ENCODE measurements at regions not wholly inside any gene's neighbourhood (a gene's known extent, or its start where the extent isn't known, plus 50 kb on each side); places are given as distances from the start of the nearest gene placed in this dataset.

DNA sequence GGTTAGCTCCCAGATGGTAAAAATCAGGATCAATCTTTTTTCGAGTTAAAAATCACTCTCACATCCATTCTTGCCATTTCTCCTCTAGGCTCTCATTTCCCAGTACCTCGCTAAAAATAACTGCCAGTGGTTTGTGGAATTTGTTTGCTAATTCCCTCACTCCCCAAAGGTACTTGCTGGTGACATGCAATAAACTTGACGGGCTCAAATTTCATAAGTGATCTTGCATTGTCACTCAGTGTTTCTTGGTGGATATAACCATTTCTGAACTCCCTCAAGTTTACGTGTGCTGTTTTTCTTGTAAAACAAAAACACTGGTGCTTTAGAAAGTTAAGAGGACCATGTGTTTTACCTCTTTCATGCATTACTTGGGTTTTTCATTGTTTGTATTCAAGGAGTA lies 399.2 kb upstream of the MKI67 start:
- H3K27ac ChIP-seq (ENCODE audit: low read length, poor library complexity, severe bottlenecking): no peak overlapping the region
- no peak overlapping the region for H3K18ac ChIP-seq (ENCODE audit: low read depth in 1 of 2, low read length in 2 of 2)
- H3K9me3 ChIP-seq (ENCODE audit: control insufficient read depth, low read length): peaks cover 4% of the 10 kb centered on the region
- WGBS: 81% methylated on average over 4 of the region's 4 CpGs
- H3K4me1 ChIP-seq (ENCODE audit: control insufficient read depth, insufficient read depth, low read depth, low read length): no peaks in the 10 kb centered on the region
- no peak overlapping the region for H2BK120ac ChIP-seq (ENCODE audit: low read depth, low read length)
- H4K8ac ChIP-seq (ENCODE audit: low read length): no peak overlapping the region
- no peak overlapping the region for H3K4me2 ChIP-seq (ENCODE audit: low read length, poor library complexity, severe bottlenecking)
- no peak overlapping the region for H3K4ac ChIP-seq (ENCODE audit: low read depth in 1 of 2, low read length in 2 of 2)
- peaks cover 0 to 10% of the 10 kb centered on the region in 2 experiments for H3K27me3 ChIP-seq (ENCODE audit: control insufficient read depth in 1 of 2, insufficient read depth in 1 of 2, low read length in 2 of 2)
- H2BK5ac ChIP-seq (ENCODE audit: low read depth, low read length, poor library complexity, severe bottlenecking): no peak overlapping the region
- DNase-seq: no peak
- H3K36me3 ChIP-seq (ENCODE audit: control insufficient read depth in 1 of 2, insufficient read depth in 2 of 2, low read depth in 1 of 2, low read length in 2 of 2): no peaks in the 10 kb centered on the region
- no peak overlapping the region for H4K91ac ChIP-seq (ENCODE audit: low read length)
- no peak overlapping the region for H3K4me3 ChIP-seq (ENCODE audit: insufficient read depth in 1 of 2, low read depth in 1 of 2, low read length in 2 of 2)
- no peak overlapping the region for H2BK12ac ChIP-seq (ENCODE audit: low read length in 2 of 2)
- no peak overlapping the region for H3K14ac ChIP-seq (ENCODE audit: low read length in 2 of 2)
- no peak overlapping the region for H2AK5ac ChIP-seq (ENCODE audit: low read length, severe bottlenecking)
- no peak overlapping the region for H3K9ac ChIP-seq (ENCODE audit: low read length)
- no peak overlapping the region for H2BK15ac ChIP-seq (ENCODE audit: low read depth, poor library complexity, severe bottlenecking)
- H2AFZ ChIP-seq (ENCODE audit: low read depth, low read length): no peak overlapping the region
- no peak overlapping the region for H3K23ac ChIP-seq (ENCODE audit: low read length in 2 of 2)
- H3K79me1 ChIP-seq (replicated peaks; ENCODE audit: low read length, poor library complexity, severe bottlenecking): no peaks in the 10 kb centered on the region

DNA sequence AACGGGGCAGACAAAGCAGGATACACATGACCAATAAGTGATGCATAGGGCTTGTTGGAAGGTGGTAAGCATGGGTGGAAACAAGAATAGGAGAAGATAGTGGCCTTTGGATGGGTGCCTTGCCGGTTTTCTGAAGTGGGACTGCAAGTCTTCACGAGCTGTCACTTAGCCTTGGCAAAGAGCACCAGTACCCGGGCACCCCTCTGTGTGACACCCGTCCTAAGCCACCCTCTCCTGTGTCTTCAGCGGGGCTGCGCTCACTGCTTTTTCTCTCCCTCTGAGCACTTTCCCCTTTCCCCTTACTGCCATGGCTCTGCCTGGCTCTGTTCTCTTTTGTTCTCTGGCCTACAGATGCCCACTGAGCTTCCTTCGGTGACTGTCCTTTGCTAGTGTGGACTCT lies 399.7 kb upstream of the MKI67 start:
- H3K27ac ChIP-seq (ENCODE audit: low read length, poor library complexity, severe bottlenecking): no peak overlapping the region
- H3K27me3 ChIP-seq (ENCODE audit: control insufficient read depth in 1 of 2, insufficient read depth in 1 of 2, low read length in 2 of 2): peaks cover 0 to 11% of the 10 kb centered on the region in 2 experiments
- no peak overlapping the region for H2BK120ac ChIP-seq (ENCODE audit: low read depth, low read length)
- H3K14ac ChIP-seq (ENCODE audit: low read length in 2 of 2): no peak overlapping the region
- no peak overlapping the region for H2AFZ ChIP-seq (ENCODE audit: low read depth, low read length)
- H3K4ac ChIP-seq (ENCODE audit: low read depth in 1 of 2, low read length in 2 of 2): no peak overlapping the region
- no peak overlapping the region for H2BK12ac ChIP-seq (ENCODE audit: low read length in 2 of 2)
- H3K4me2 ChIP-seq (ENCODE audit: low read length, poor library complexity, severe bottlenecking): no peak overlapping the region
- H3K4me1 ChIP-seq (ENCODE audit: control insufficient read depth, insufficient read depth, low read depth, low read length): no peaks in the 10 kb centered on the region
- H4K91ac ChIP-seq (ENCODE audit: low read length): no peak overlapping the region
- no peak overlapping the region for H2AK5ac ChIP-seq (ENCODE audit: low read length, severe bottlenecking)
- H3K23ac ChIP-seq (ENCODE audit: low read length in 2 of 2): no peak overlapping the region
- no peak overlapping the region for H3K4me3 ChIP-seq (ENCODE audit: insufficient read depth in 1 of 2, low read depth in 1 of 2, low read length in 2 of 2)
- no peak overlapping the region for H4K8ac ChIP-seq (ENCODE audit: low read length)
- H2BK5ac ChIP-seq (ENCODE audit: low read depth, low read length, poor library complexity, severe bottlenecking): no peak overlapping the region
- WGBS: 89% methylated on average over 8 of the region's 8 CpGs
- H3K9ac ChIP-seq (ENCODE audit: low read length): no peak overlapping the region
- DNase-seq: no peak
- no peaks in the 10 kb centered on the region for H3K79me1 ChIP-seq (replicated peaks; ENCODE audit: low read length, poor library complexity, severe bottlenecking)
- no peaks in the 10 kb centered on the region for H3K9me3 ChIP-seq (ENCODE audit: control insufficient read depth, low read length)
- H3K36me3 ChIP-seq (ENCODE audit: control insufficient read depth in 1 of 2, insufficient read depth in 2 of 2, low read depth in 1 of 2, low read length in 2 of 2): no peaks in the 10 kb centered on the region
- H3K18ac ChIP-seq (ENCODE audit: low read depth in 1 of 2, low read length in 2 of 2): no peak overlapping the region
- H2BK15ac ChIP-seq (ENCODE audit: low read depth, poor library complexity, severe bottlenecking): no peak overlapping the region

DNA sequence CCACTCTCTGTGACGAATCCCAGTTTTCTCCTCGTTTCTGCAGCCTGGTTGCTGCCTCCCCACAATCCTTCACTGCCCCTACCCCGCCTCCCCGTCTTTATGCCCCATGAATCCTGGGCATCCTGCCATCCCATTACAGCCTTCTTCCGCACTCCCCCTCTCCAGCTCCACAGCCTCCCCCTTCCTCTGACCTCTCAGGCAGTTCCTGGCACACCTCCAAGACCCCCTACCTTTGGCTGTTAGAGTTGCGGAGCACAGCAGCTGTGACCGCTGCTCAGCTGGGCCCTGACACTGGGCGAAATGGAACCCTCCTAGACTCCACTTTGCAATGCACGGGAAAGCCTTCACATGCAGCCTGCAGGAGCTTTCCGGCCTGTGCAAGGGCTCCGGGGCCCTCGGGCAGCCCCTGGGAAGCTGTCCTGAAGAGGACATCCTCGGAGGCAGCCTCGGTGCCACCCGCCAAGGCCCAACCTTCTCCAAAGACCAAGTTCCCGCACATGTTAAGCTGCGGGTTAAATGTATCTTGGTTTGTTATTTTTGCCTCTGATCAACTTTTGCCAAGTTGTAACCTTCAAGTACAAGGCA lies 400.7 kb upstream of the MKI67 start:
- H2BK5ac ChIP-seq (ENCODE audit: low read depth, low read length, poor library complexity, severe bottlenecking): no peak overlapping the region
- no peaks in the 10 kb centered on the region for H3K4me1 ChIP-seq (ENCODE audit: control insufficient read depth, insufficient read depth, low read depth, low read length)
- WGBS: 80% methylated on average over 17 of the region's 17 CpGs
- H3K9ac ChIP-seq (ENCODE audit: low read length): no peak overlapping the region
- no peak overlapping the region for H3K23ac ChIP-seq (ENCODE audit: low read length in 2 of 2)
- H3K27me3 ChIP-seq (ENCODE audit: control insufficient read depth in 1 of 2, insufficient read depth in 1 of 2, low read length in 2 of 2): peaks cover 0 to 20% of the 10 kb centered on the region in 2 experiments
- H2BK15ac ChIP-seq (ENCODE audit: low read depth, poor library complexity, severe bottlenecking): no peak overlapping the region
- H3K18ac ChIP-seq (ENCODE audit: low read depth in 1 of 2, low read length in 2 of 2): no peak overlapping the region
- H3K4me3 ChIP-seq (ENCODE audit: insufficient read depth in 1 of 2, low read depth in 1 of 2, low read length in 2 of 2): no peak overlapping the region
- H2BK120ac ChIP-seq (ENCODE audit: low read depth, low read length): no peak overlapping the region
- no peak overlapping the region for H4K8ac ChIP-seq (ENCODE audit: low read length)
- H3K9me3 ChIP-seq (ENCODE audit: control insufficient read depth, low read length): no peaks in the 10 kb centered on the region
- no peak overlapping the region for H3K14ac ChIP-seq (ENCODE audit: low read length in 2 of 2)
- no peak overlapping the region for H2BK12ac ChIP-seq (ENCODE audit: low read length in 2 of 2)
- H3K4ac ChIP-seq (ENCODE audit: low read depth in 1 of 2, low read length in 2 of 2): no peak overlapping the region
- no peak overlapping the region for H3K27ac ChIP-seq (ENCODE audit: low read length, poor library complexity, severe bottlenecking)
- no peaks in the 10 kb centered on the region for H3K36me3 ChIP-seq (ENCODE audit: control insufficient read depth in 1 of 2, insufficient read depth in 2 of 2, low read depth in 1 of 2, low read length in 2 of 2)
- no peak overlapping the region for H3K4me2 ChIP-seq (ENCODE audit: low read length, poor library complexity, severe bottlenecking)
- H4K91ac ChIP-seq (ENCODE audit: low read length): no peak overlapping the region
- no peak overlapping the region for H2AK5ac ChIP-seq (ENCODE audit: low read length, severe bottlenecking)
- no peak overlapping the region for H2AFZ ChIP-seq (ENCODE audit: low read depth, low read length)
- no peak for DNase-seq
- H3K79me1 ChIP-seq (replicated peaks; ENCODE audit: low read length, poor library complexity, severe bottlenecking): no peaks in the 10 kb centered on the region

DNA sequence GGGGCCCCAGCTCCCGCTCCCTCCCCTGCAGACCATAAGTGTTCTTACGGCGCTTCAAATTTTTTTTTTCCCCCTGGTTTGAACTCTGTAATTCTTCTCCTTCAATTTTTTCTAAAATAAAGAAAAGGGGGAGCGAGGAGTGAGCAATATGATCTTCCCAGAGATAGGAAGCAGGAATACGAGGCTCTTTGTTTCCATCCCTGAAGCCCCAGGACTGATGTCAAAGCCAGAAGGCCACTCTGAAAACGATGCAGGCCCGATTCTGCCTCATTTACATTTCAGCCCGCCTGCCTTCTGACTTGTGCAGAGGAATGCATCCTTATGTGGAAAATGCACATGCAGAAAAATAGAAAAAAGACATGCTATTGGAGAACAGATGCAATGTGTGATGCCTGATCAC lies 401.5 kb upstream of the MKI67 start:
- Histone ChIP-seq H2BK15ac (ENCODE audit: low read depth, poor library complexity, severe bottlenecking) (no peak overlapping the region), H3K36me3 (ENCODE audit: control insufficient read depth in 1 of 2, insufficient read depth in 2 of 2, low read depth in 1 of 2, low read length in 2 of 2) (no peaks in the 10 kb centered on the region), H3K9me3 (ENCODE audit: control insufficient read depth, low read length) (no peaks in the 10 kb centered on the region), H2BK120ac (ENCODE audit: low read depth, low read length) (no peak overlapping the region), H3K4me1 (ENCODE audit: control insufficient read depth, insufficient read depth, low read depth, low read length) (no peaks in the 10 kb centered on the region), H3K27me3 (ENCODE audit: control insufficient read depth in 1 of 2, insufficient read depth in 1 of 2, low read length in 2 of 2) (peaks cover 0 to 26% of the 10 kb centered on the region in 2 experiments), H3K27ac (ENCODE audit: low read length, poor library complexity, severe bottlenecking) (no peak overlapping the region), H3K14ac (ENCODE audit: low read length in 2 of 2) (no peak overlapping the region), H4K8ac (ENCODE audit: low read length) (no peak overlapping the region), H2BK5ac (ENCODE audit: low read depth, low read length, poor library complexity, severe bottlenecking) (no peak overlapping the region), H3K18ac (ENCODE audit: low read depth in 1 of 2, low read length in 2 of 2) (no peak overlapping the region), H3K4me2 (ENCODE audit: low read length, poor library complexity, severe bottlenecking) (no peak overlapping the region), H3K4me3 (ENCODE audit: insufficient read depth in 1 of 2, low read depth in 1 of 2, low read length in 2 of 2) (no peak overlapping the region), H2AK5ac (ENCODE audit: low read length, severe bottlenecking) (no peak overlapping the region), H3K4ac (ENCODE audit: low read depth in 1 of 2, low read length in 2 of 2) (no peak overlapping the region), H3K79me1 (replicated peaks; ENCODE audit: low read length, poor library complexity, severe bottlenecking) (no peaks in the 10 kb centered on the region), H4K91ac (ENCODE audit: low read length) (no peak overlapping the region), H3K23ac (ENCODE audit: low read length in 2 of 2) (no peak overlapping the region), H2BK12ac (ENCODE audit: low read length in 2 of 2) (no peak overlapping the region), H2AFZ (ENCODE audit: low read depth, low read length) (no peak overlapping the region), H3K9ac (ENCODE audit: low read length) (no peak overlapping the region)
- 59% methylated on average over 6 of the region's 8 CpGs for WGBS
- no peak for DNase-seq

All from mesenchymal stem cell (in vitro differentiated cells and primary cell).